ENCODE measurements at regions not wholly inside any gene's neighbourhood (a gene's known extent, or its start where the extent isn't known, plus 50 kb on each side); places are given as distances from the start of the nearest gene placed in this dataset.
"Not testable (repeated sequence)": the region's sequence is repeated elsewhere in the genome, so short reads cannot be mapped to it uniquely, and the experiment has no call there.

DNA sequence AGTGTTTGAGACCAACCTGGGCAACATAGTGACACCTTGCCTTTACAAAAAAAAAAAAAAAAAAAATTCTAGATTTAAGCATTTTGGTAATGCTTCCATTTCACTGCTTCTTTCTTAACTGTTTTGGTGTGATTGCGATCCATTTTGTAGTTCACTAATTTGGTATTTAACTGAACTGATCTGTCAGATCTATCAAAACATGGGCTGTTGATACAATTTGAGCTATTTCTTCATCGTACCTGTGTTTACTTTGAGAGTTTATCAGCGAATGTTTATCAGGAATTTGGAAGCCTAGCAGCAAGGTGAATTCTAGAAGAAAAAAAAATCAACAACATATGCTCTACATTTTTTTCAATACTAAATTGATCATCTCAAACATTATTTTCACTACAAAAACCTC, 864.9 kb upstream of the WWC1 start:
- Histone ChIP-seq H3K27me3 (ENCODE audit: control insufficient read depth in 2 of 2, insufficient read depth in 2 of 2, low read length in 2 of 2) (no peaks in the 10 kb centered on the region), H3K4me2 (replicated peaks; ENCODE audit: extremely low read depth, low read length, poor library complexity, severe bottlenecking) (no peak overlapping the region), H3K4me1 (ENCODE audit: control insufficient read depth in 1 of 2, insufficient read depth in 2 of 2, low read length in 2 of 2) (no peaks in the 10 kb centered on the region), H3K79me2 (ENCODE audit: insufficient read depth, low read length) (no peaks in the 10 kb centered on the region), H3K4me3 (replicated peaks in 1 of 3; ENCODE audit: low read depth in 2 of 3, low read length in 3 of 3) (no peak overlapping the region), H3K9ac (ENCODE audit: insufficient read depth, low read length, poor library complexity, severe bottlenecking) (no peak overlapping the region), H3K9me3 (replicated peaks in 1 of 2; ENCODE audit: control insufficient read depth in 1 of 2, insufficient read depth in 1 of 2, low read length in 2 of 2) (peaks cover 7 to 13% of the 10 kb centered on the region in 2 donors), H3K27ac (ENCODE audit: low read depth in 1 of 2, low read length in 2 of 2) (no peak overlapping the region), H3K36me3 (replicated peaks in 1 of 2; ENCODE audit: control insufficient read depth in 1 of 2, insufficient read depth in 2 of 2, low read length in 2 of 2) (no peaks in the 10 kb centered on the region), H2AFZ (ENCODE audit: insufficient read depth, low read depth, low read length, poor library complexity, severe bottlenecking) (no peak overlapping the region), H4K20me1 (ENCODE audit: insufficient read depth, low read length) (no peaks in the 10 kb centered on the region)
- H3K36me3 Mint-ChIP-seq = no peaks in the 10 kb centered on the region
- WGBS (ENCODE audit: insufficient coverage) = 100% methylated on average over 1 of the region's 3 CpGs
- no peak overlapping the region for H3K27ac Mint-ChIP-seq
- peaks cover 0 to 11% (median 6%) of the 10 kb centered on the region in 7 donors for H3K9me3 Mint-ChIP-seq
- H3K27me3 Mint-ChIP-seq (ENCODE audit: low read depth in 3 of 3) = no peaks in the 10 kb centered on the region
- no peak overlapping the region for H3K4me3 Mint-ChIP-seq
- TF ChIP-seq, protein P1, sequence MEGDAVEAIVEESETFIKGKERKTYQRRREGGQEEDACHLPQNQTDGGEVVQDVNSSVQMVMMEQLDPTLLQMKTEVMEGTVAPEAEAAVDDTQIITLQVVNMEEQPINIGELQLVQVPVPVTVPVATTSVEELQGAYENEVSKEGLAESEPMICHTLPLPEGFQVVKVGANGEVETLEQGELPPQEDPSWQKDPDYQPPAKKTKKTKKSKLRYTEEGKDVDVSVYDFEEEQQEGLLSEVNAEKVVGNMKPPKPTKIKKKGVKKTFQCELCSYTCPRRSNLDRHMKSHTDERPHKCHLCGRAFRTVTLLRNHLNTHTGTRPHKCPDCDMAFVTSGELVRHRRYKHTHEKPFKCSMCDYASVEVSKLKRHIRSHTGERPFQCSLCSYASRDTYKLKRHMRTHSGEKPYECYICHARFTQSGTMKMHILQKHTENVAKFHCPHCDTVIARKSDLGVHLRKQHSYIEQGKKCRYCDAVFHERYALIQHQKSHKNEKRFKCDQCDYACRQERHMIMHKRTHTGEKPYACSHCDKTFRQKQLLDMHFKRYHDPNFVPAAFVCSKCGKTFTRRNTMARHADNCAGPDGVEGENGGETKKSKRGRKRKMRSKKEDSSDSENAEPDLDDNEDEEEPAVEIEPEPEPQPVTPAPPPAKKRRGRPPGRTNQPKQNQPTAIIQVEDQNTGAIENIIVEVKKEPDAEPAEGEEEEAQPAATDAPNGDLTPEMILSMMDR (IDR thresholded peaks at IDR 0.05) = no peak
- H3K4me1 Mint-ChIP-seq = no peaks in the 10 kb centered on the region
- no peak for DNase-seq
- intact Hi-C loops (cut with micrococcal nuclease) = no loop called here

DNA sequence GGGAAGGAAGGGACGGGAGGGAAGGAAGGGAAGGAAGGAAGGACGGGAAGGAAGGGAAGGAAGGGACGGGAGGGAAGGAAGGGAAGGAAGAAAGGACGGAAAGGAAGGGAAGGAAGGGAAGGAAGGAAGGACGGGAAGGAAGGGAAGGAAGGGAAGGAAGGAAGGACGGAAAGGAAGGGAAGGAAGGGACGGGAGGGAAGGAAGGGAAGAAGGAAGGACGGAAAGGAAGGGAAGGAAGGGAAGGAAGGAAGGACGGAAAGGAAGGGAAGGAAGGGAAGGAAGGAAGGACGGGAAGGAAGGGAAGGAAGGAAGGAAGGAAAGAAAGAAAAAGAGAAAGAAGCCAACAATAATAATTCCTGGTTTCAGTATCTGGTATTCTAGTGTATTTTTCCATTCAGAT, 863.8 kb upstream of the WWC1 start:
- H3K9ac ChIP-seq (ENCODE audit: insufficient read depth, low read length, poor library complexity, severe bottlenecking); H3K4me1 ChIP-seq (ENCODE audit: control insufficient read depth in 1 of 2, insufficient read depth in 2 of 2, low read length in 2 of 2); H3K27ac ChIP-seq (ENCODE audit: low read depth in 1 of 2, low read length in 2 of 2); H3K27ac Mint-ChIP-seq; H3K4me3 ChIP-seq (replicated peaks in 1 of 3; ENCODE audit: low read depth in 2 of 3, low read length in 3 of 3); H3K4me2 ChIP-seq (replicated peaks; ENCODE audit: extremely low read depth, low read length, poor library complexity, severe bottlenecking); intact Hi-C loops (cut with micrococcal nuclease); H3K4me3 Mint-ChIP-seq; H3K36me3 Mint-ChIP-seq; H3K27me3 ChIP-seq (ENCODE audit: control insufficient read depth in 2 of 2, insufficient read depth in 2 of 2, low read length in 2 of 2); H2AFZ ChIP-seq (ENCODE audit: insufficient read depth, low read depth, low read length, poor library complexity, severe bottlenecking); H3K79me2 ChIP-seq (ENCODE audit: insufficient read depth, low read length); H3K4me1 Mint-ChIP-seq; H3K27me3 Mint-ChIP-seq (ENCODE audit: low read depth in 3 of 3); DNase-seq; H4K20me1 ChIP-seq (ENCODE audit: insufficient read depth, low read length); H3K36me3 ChIP-seq (replicated peaks in 1 of 2; ENCODE audit: control insufficient read depth in 1 of 2, insufficient read depth in 2 of 2, low read length in 2 of 2): not testable (repeated sequence)
- H3K9me3 ChIP-seq (replicated peaks in 1 of 2; ENCODE audit: control insufficient read depth in 1 of 2, insufficient read depth in 1 of 2, low read length in 2 of 2) = peaks cover 7 to 13% of the 10 kb centered on the region in 2 donors
- peaks cover 0 to 11% (median 6%) of the 10 kb centered on the region in 7 donors for H3K9me3 Mint-ChIP-seq
- 92% methylated on average over 9 of the region's 10 CpGs for WGBS (ENCODE audit: insufficient coverage)

Measured in CD14-positive monocyte (primary cell).